ENCODE measurements at regions not wholly inside any gene's neighbourhood (a gene's known extent, or its start where the extent isn't known, plus 50 kb on each side); places are given as distances from the start of the nearest gene placed in this dataset.

DNA sequence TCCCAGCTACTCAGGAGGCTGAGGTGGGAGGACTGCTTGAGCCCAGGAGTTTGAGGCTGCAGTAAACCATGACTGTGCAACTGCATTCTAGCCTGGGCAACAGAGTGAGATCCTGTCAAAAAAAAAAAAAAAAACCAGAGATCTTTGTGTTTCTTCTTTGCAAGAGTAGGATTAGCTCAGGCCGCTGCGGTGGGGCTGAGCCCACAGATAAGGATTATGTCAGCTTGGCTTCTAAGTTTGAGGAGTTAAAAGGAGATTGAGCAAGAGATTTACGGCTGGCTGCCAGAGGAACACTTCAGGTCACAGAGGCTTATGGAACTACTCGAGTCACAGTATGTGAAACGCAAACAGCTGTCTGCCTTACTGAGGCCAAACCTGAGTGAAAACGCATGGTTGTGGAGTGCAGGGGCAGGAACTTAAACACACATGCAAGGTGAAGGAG, 146.7 kb upstream of the L3MBTL4 start:
- H2AFZ ChIP-seq (ENCODE audit: low read length) = no peak overlapping the region
- DNase-seq (ENCODE audit: low read depth in 1 of 2, low spot score in 2 of 2) (no peak), FAIRE-seq (no peak)
- no peak overlapping the region for H3K23ac ChIP-seq (ENCODE audit: insufficient read length)
- H3K4me3 ChIP-seq (ENCODE audit: extremely low read depth in 1 of 4, insufficient read depth in 2 of 4, low read depth in 3 of 4, low read length in 4 of 4) = no peak overlapping the region
- no peaks in the 10 kb centered on the region for H3K79me2 ChIP-seq (ENCODE audit: control insufficient read depth in 1 of 2, insufficient read depth in 2 of 2, low read length in 2 of 2)
- H3K9me3 ChIP-seq (ENCODE audit: insufficient read depth in 2 of 2, low read depth in 1 of 2, low read length in 1 of 2) = no peaks in the 10 kb centered on the region; a peak in 1 of 4 replicates
- H2AK5ac ChIP-seq (ENCODE audit: low read depth, low read length) = no peak overlapping the region
- no peak overlapping the region for H3K56ac ChIP-seq (replicated peaks; ENCODE audit: insufficient read length, low read depth, low read length)
- peaks cover 5 to 15% (median 6%) of the 10 kb centered on the region in 4 experiments for H3K4me1 ChIP-seq (replicated peaks in 1 of 4; ENCODE audit: control insufficient read depth in 3 of 4, insufficient read depth in 4 of 4, low read length in 3 of 4)
- H3K18ac ChIP-seq (ENCODE audit: extremely low read depth, low read length) = no peak overlapping the region
- H2BK20ac ChIP-seq (ENCODE audit: low read length) = peak overlapping the region; percentile 64; the same call in 1 of the 2 replicates
- H3K27me3 ChIP-seq (replicated peaks in 1 of 4; ENCODE audit: control insufficient read depth in 3 of 4, extremely low read depth in 1 of 4, insufficient read depth in 3 of 4, low read length in 3 of 4) = no peaks in the 10 kb centered on the region; a peak in 1 of 7 replicates
- H3K9ac ChIP-seq (replicated peaks in 1 of 4; ENCODE audit: extremely low read depth in 1 of 4, low read depth in 3 of 4, low read length in 3 of 4) = no peak overlapping the region
- H2BK120ac ChIP-seq (replicated peaks; ENCODE audit: low read depth, low read length) = no peak overlapping the region
- no peak overlapping the region for H2BK5ac ChIP-seq (ENCODE audit: low read depth, low read length)
- H4K91ac ChIP-seq (replicated peaks; ENCODE audit: insufficient read length, low read length) = no peak overlapping the region
- no peaks in the 10 kb centered on the region for H3K36me3 ChIP-seq (ENCODE audit: control insufficient read depth in 2 of 4, insufficient read depth in 4 of 4, low read length in 3 of 4)
- CTCF ChIA-PET (ENCODE audit: partially characterized antibody) = interaction anchor here (0.6 to 1.4 kb wide), 2 partner anchors 18 to 483 kb away, joined by 3 to 5 read pairs; no protein-coding TSS in a partner anchor
- H4K8ac ChIP-seq (ENCODE audit: extremely low read depth, insufficient read depth, low read length) = no peak overlapping the region
- POLR2A ChIA-PET (ENCODE audit: partially characterized antibody) = no interaction called here
- no peaks in the 10 kb centered on the region for H3K79me1 ChIP-seq (ENCODE audit: low read depth, low read length)
- H3K14ac ChIP-seq (ENCODE audit: insufficient read length) = no peak overlapping the region
- H3K4ac ChIP-seq (replicated peaks; ENCODE audit: insufficient read length, low read depth, low read length) = no peak overlapping the region
- H4K20me1 ChIP-seq (replicated peaks in 1 of 2; ENCODE audit: control insufficient read depth in 1 of 2, insufficient read depth in 2 of 2, low read length in 2 of 2) = no peaks in the 10 kb centered on the region
- no peak overlapping the region for H4K5ac ChIP-seq (ENCODE audit: insufficient read length, low read depth, low read length)
- no peak overlapping the region for H2BK15ac ChIP-seq (ENCODE audit: low read length)
- 87% methylated on average over 6 of the region's 6 CpGs; no CpG with 5 or more reads in 1 of the 2 experiments for WGBS, 2 experiments (ENCODE audit: extremely low coverage in 1 of 2, insufficient coverage in 1 of 2, insufficient read length in 1 of 2, insufficient replicate concordance in 2 of 2, low coverage in 1 of 2, low lambda C conversion rate in 2 of 2, missing lambda C conversion rate in 1 of 2)
- H3K23me2 ChIP-seq (ENCODE audit: low read depth, low read length) = no peaks in the 10 kb centered on the region; the same call in 1 of the 2 replicates
- no peak overlapping the region for H2BK12ac ChIP-seq (ENCODE audit: low read depth, low read length)
- no peak overlapping the region for H3K4me2 ChIP-seq (ENCODE audit: insufficient read depth in 1 of 2, low read depth in 2 of 2, low read length in 2 of 2)
- H3K27ac ChIP-seq (ENCODE audit: low read depth, low read length) = no peak overlapping the region
- TF ChIP-seq JUN (IDR thresholded peaks at IDR 0.05; ENCODE audit: low read depth, low read length) = no peak
- no peak for TF ChIP-seq KDM5A (IDR thresholded peaks at IDR 0.05; ENCODE audit: low read length)
- no peak for TF ChIP-seq TBP (IDR thresholded peaks at IDR 0.05; ENCODE audit: low read depth, low read length)
- TF ChIP-seq SRF (IDR thresholded peaks at IDR 0.05; ENCODE audit: low read depth, low read length) = no peak
- no peak for TF ChIP-seq GABPA (IDR thresholded peaks at IDR 0.05; ENCODE audit: borderline replicate concordance, insufficient read depth, low read length)
- no peak for TF ChIP-seq SP1 (IDR thresholded peaks at IDR 0.05; ENCODE audit: low read depth, low read length)
- no peak for TF ChIP-seq RXRA (IDR thresholded peaks at IDR 0.05; ENCODE audit: insufficient read depth, low read depth, low read length)
- TF ChIP-seq FOSL1 (IDR thresholded peaks at IDR 0.05; ENCODE audit: insufficient read depth, low read depth, low read length) = no peak
- no peak for TF ChIP-seq KDM1A (IDR thresholded peaks at IDR 0.05; ENCODE audit: borderline replicate concordance, low read length)
- no peak for TF ChIP-seq RAD21 (IDR thresholded peaks at IDR 0.05 in 1 of 2, conservative IDR thresholded peaks at IDR 0.05 in 1 of 2; ENCODE audit: low read depth in 2 of 2, low read length in 2 of 2)
- TF ChIP-seq RFX5 (IDR thresholded peaks at IDR 0.05; ENCODE audit: borderline replicate concordance, low read depth, low read length) = no peak
- no peak for TF ChIP-seq SIN3A (conservative IDR thresholded peaks at IDR 0.05 in 1 of 2, IDR thresholded peaks at IDR 0.05 in 1 of 2; ENCODE audit: low read depth in 1 of 2, low read length in 2 of 2)
- no peak for TF ChIP-seq KDM4A (IDR thresholded peaks at IDR 0.05; ENCODE audit: low read depth, low read length, severe bottlenecking)
